CD4-positive, alpha-beta T cell treated with Interleukin-4 for 1 hour (primary cell): ENCODE measurements at regions not wholly inside any gene's neighbourhood (a gene's known extent, or its start where the extent isn't known, plus 50 kb on each side); places are given as distances from the start of the nearest gene placed in this dataset.

Experiments
- DNase-seq, 2 donors: peaks; one replicate each; pipeline ENCODE4 v3.0.0-alpha.2; 2020 to 2022

DNA sequence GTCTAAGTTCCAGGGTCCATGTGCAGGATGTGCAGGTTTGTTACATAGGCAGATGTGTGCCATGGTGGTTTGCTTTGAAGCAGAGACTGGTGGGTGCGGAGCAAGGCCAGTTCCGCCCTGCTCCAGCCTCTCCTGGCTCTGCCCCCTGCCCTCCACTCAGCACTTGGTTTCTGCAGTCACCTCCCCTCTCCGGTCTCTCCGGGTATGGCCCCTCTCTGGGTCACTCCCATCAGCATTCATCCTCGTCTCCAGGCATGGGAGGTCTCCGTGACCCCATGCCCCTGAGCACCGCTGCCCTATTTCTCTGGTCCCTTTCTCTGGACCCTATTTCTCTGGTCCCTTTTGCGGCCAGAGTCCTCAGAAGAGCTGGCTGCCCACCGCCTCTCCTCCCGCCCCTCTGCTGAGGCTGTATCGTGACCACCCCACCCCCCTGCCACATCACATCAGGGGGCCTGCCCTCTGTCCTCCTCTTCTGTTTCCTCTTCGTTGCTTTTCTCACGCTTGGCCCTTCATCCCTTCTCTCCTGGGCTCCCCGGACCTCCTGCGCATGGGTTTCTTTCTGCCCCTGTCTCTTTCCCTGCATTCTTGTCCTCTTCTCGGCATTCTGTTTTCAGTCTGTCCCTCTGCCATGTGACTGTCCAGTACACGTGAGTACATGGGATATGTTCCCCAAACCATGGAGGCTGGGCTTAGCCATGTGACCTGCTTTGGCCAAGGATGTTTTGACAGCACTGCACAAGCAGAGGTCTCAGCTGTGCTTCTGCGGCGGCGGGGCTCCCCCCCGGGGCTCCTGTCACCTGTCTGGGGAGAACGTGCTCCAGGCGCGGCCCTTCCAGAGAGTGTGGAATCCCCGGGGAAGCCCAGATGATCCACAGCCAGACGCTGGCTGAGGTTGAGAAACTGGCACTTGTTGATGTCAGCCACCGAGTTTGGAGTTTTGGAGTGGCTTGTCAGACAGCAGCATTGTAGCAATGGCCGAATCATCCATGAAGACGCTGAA, 54.4 kb upstream of the C1orf174 start:
- DNase-seq, result no peak

DNA sequence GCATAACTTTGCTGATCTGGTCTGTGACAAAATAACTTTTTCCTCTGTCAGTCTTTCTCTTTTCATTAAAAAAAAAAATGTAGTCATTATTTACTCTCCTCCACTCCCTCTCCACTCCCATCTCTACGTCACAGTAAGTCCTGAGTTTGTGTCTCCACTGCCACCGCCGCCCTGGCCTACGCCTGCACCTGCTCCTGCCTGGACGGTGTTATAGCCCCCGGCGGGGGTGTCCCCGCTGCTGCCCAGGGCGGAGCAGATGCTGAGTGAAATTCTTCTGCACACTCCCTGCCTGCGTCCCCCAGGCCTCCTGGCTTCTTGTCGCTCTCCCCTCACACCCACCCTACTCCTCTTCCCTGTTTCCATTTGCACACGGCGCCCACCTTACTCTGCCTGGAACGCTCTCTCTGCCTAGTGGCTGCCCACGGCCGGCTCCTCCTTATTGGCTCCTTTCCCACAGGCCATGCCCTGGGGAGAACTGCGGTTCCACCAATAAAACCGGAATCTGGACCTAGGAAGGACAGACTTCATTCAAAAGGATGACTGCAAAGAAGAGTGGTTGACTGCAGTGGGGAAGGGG, 55.2 kb upstream of the C1orf174 start:
- DNase-seq, result no peak

DNA sequence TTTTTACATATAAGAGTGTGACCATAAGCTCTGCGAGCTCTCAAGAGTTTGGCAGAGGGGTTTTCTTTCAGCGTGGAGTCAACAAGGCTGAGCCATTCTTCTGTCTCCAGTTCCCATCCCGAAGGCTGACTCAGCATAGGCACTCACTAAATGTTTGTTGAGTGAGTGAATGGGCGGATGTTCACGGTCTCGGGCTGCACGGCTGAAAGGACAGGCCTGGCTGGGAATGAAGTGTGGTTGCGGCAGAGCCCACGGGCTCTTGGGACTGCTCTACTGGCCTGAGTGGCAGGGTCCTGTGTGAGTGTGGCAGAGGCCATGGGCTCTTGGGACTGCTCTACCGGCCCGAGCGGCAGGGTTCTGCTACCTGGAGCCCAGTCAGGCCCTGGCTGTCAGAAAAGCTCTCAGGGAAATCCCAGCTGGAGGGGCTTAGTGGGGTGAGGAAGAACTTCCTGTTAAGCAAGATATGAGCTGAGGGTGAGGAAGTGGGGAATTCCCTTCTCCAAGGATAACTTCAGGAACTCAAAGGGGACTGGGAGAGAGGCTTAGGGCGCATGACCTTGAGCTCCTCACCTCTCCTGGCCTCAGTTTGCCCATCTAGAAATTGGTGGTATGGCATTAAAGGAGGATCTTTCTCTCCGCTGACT, 56.6 kb upstream of the C1orf174 start:
- no peak for DNase-seq

DNA sequence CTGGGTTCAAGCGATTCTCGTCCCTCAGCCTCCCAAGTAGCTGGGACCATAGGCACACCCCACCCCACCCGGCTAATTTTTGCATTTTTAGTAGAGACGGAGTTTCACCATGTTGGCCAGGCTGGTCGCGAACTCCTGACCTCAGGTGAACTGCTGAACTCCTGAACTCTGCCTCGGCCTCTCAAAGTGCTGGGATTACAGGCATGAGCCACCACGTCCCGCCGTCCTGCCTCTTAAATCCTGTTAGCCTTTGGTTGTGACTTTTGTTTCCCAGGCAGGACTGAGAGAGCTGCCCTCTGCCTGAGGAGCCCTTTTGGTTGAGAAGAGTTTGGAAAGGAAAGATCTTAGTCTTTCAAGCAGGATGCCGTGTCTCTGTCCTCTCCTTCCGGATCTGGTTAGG, 59.3 kb upstream of the C1orf174 start:
- DNase-seq, result no peak

DNA sequence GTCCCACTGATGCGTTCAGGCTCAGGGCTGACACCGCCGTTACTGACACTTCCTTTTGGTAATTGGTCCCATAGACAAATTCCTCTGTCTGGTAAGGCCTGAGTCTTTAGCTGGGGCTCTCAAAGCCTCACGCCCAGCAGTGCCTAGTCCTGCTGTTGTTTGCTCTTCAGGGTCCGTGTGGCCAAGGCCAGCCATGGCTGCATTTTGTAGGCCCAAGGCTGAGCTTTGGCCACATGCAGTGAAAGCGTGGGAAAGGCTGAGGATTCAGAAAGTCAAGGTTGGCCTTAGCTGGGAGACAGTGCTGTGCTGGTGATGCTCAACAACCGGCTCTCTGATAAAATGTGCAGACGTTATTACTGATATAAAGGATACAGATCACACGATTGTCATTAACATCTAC, 63.5 kb upstream of the C1orf174 start:
- no peak for DNase-seq

DNA sequence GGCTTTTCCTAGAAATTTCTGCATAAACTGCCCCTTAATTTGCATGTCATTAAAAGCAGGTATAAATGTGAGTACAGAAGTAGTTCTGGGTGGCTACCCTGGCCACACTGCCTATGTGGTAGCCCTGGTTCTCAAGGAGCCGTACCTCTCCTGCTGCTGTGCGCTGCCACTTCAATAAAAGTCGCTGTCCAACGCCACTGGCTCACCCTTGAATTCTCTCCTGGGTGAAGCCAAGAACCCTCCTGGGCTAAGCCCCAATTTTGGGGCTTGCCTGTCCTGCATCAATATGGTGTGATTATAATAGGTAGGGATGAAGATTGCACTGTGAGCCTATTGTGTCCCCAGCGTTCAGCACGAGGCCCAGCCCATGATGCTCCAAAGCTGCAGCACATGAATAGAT, 65.6 kb upstream of the C1orf174 start:
- no peak for DNase-seq

DNA sequence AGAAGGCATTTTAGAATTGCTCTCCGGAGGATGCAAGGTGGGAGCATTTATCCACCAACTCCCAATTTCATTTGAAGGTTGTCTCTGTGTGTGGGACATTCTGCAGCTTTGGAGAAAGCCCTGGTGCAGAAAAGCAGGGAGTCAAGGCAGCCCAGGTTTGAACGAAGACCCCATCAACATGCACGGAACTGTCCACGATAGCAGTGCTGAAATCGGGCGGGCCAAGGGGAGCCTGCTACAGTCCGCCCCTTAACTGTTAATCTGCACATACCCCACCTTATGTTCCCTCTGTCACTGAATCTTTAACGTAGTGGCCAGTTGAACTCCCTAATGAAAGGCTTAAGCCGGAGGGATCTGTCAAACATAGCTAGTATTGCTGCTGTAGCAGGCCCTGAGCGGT, 68.8 kb upstream of the C1orf174 start:
- DNase-seq, result no peak

DNA sequence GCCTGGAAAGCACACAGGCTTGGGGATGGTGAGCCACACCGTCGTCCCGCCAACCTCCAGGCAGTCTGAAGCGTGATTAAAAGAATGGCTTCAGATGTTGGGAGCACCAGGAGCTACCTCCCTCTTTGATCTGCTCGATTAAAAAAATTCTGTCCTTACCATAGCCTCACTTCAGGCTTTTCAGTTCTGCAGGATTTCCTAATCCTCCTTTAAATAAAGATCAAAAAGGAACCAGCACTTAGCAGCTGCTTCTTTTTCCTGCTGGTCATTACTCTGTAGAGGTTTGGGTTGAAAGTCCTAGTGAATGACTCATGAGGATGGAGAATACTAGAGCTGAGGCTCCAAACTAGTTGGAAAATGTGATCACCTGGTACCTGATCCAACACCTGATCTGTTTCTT, 71.9 kb upstream of the C1orf174 start:
- no peak for DNase-seq

DNA sequence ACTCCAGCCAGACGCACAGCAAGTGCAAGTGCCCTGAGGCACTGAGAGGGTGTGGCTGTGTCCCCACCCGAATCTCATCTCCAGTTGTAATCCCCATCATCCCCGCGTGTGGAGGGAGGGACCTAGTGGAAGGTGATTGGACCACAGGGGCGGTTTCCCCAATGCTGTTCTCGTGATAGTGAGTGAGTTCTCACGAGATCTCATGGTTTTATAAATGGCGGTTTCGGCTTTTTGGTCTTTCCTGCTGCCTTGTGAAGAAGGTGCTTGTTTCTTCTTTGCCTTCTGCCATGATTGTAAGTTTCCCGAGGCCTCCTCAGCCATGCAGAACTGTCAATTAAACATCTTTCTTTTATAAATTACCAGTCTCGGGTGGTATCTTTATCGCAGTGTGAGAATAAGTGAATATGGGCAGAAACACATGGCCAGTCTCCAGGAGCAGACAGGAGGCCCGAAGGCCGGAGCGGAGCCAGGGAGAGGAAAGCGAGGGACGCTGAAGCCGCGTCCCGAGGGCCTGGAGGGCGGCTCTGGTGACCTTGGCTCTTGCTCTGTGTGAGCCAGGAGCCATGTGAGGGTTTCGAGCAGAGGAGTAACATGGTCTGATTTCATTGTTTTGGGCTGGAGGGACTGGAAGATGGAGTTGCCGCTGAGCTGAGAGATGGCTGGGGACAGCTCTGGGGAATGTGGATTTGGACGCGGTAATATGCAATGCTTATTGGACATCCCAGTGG, 76.0 kb upstream of the C1orf174 start:
- DNase-seq, result no peak

DNA sequence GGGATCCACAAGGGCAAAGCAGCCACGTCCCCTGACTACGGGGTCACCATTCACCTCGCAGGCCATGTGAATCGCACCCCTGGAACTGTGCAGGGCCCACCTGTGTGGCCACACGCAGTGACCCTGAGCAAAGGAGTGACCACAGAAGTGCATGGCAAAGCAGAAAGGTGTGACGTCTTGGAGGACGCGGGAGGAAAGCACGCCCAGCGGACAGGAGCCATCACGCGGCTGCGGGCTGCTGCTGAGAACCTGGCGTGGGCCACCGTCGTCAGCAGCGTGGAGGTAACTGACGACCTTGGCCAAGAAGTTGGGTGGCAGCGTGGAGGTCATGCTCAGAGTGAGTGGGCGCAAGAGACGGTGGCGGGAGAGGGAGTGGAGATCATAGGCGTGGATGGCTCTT, 76.7 kb upstream of the C1orf174 start:
- DNase-seq, result no peak

DNA sequence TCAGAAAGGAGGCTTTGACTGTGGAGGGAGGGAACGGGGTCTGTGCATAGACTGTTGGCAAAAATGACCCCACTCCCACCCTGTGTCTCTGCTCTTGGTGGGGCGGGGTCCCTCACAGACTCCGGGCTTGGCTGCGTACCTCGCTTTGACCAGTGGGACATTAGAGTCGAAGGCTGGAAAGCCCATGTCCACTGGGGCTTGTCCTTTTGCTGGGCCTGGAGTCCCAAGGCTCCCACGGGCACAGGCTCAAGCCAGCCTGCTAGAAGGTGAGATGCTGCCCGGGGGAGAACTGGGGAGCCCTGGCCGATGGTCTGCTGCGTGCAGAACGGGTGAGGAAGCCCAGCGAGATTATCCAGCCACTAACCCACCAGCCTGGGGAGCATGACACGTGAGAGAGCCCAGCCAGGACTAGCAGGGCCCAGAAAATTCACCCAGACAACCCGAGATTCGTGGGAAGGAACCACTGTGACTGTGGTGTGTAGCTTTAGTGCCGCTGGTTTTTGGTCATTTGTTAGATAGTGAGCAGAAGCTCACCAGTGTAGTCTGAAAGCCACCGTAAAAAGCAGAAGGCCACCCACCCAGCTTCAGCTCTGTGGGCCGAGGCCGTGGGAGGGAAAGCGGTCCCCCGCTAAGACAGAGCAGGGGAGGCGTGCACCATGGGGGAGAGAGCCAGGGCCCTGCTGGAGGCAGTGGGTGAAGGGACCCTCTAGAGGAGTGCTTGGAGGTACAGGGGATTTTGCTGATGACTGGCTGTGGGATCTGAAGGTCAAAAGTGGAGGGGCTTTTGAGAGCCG, 78.3 kb upstream of the C1orf174 start:
- DNase-seq, result no peak

DNA sequence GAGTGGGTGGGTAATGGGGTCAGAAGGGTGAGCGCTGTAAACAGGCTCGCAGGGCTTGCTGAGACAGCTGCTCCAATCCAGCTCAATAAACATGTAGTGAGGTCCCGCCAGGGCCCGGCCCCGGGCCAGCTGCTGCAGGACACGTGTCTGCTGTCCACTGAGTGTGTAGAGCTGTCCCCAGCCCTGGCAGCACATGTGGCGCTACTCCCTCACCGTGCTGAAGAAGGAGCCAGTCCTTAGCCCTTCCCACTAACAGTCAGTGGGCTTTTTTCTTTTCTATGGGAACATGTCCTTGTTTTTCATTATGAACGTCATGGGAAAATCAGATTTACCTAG, 78.9 kb upstream of the C1orf174 start:
- DNase-seq, result no peak

DNA sequence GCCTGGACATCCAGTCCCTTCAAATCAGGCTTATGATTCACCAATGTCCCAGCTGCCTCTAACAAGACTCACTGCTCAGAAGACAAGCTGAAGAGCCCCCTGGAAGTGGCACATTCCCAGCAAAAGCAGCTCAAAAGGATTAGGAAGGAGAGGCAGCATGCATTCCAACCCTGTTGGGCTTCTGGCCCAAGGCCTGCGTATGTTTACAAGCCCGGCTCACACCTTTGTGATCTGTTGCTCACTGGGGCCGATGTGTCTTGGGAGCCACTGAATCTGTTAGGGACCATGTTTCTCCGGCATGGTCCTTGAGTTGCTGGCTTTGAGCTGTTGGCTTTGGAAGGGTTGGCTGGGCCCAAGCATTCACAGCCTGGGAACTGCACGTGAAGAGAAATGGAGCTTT, 81.2 kb upstream of the C1orf174 start:
- no peak for DNase-seq

DNA sequence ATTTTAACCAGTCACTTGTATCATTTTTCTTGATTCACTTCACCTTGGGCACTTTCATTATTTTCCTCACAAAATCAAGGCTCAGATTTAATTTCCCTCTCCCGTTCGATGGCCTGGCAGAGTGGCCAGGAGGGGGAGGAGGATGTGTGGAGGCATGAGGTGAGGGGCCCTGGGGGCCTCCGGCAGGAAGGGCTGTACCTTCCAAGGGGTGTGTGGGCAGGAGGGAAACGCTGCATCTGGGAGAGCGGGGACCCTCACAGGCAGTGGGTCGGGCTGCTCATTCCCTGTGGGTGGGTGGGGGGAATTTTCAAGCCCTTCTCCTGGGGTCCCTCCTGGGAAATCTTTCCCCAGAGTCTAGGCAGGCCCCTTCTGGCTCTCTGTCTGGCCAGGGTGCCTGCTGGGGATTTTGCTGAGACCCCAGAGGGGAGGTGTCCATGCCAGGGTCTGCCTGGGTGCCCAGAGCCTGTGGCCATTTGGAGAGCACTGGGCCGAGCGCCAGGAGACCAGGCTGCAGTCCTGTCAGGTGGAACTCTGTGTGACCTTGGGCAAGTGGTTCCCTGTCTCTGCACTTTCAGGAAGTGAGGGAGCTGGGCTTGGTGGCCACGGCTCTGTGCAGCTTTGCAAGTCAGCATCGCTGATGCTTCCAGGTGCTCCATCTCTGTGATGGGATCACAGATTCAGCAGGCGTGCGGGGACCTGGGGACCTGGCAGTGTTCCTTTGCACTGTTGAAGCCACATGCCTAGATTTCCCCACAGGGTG, 81.9 kb upstream of the C1orf174 start:
- no peak for DNase-seq

DNA sequence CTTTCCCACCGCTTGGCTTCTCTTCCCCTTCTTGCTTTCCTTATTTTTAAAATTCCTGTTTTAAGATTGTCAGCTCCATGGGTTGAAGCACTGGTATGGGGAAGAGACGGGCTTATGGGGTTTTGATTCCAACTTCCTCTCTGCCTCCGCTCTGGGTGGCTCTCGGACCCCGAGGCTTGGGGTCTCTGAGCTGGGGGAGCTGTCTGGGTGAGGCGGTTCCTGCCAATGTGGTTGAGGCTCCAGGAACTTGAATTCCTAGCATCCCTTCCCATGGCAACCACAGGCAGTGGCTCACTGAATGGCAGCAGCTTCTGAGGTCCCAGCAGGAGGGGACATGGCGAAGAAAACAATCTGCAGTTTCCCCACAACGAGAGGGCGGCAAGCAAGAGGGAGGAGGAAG, 83.1 kb upstream of the C1orf174 start:
- DNase-seq, result no peak

DNA sequence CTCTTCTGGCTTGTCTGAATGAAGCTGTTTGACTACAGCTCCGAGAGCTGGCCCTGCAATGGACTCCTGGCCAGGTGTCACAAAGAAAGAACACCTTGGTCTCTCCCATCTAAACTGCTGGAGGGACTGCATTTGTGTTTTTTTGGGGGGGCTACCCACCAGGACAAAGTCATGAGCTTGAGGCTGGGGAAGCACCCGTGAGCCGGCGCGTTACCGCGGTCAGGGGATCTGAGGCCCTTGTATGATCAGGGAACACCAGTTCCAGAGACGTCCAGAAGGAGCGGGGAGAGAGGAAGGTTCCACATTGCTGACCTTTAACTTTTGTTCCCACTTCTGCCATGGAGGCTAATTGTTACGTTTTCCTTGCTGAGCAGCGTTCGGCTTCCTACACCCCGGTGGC, 84.5 kb upstream of the C1orf174 start:
- DNase-seq, result no peak

DNA sequence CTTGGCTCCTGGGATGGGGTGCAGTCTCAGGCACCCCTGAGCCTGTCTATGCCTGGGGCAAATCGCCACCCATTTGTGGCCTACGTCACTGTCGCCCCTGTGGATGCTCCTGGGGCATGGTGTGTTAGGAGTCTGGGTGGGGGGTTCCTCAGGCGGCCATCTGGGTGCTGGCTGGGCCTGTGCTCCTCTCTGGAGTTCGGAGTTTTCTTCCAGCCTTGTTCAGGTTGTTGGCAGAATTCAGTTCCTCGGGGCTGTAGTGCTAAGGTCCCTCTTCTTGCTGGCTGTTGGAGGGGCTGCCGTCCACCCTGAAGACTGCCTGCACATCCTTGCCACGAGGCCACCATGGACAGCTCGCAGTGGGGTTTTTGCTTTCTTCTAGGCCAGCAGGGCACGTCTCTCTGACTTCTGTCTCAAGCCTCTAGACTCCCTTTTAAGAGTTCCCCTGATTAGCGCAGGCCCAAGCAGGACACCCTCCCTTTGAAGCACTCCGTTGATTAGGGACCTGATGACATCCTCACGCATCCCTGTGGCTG, 86.7 kb upstream of the C1orf174 start:
- DNase-seq, result no peak

DNA sequence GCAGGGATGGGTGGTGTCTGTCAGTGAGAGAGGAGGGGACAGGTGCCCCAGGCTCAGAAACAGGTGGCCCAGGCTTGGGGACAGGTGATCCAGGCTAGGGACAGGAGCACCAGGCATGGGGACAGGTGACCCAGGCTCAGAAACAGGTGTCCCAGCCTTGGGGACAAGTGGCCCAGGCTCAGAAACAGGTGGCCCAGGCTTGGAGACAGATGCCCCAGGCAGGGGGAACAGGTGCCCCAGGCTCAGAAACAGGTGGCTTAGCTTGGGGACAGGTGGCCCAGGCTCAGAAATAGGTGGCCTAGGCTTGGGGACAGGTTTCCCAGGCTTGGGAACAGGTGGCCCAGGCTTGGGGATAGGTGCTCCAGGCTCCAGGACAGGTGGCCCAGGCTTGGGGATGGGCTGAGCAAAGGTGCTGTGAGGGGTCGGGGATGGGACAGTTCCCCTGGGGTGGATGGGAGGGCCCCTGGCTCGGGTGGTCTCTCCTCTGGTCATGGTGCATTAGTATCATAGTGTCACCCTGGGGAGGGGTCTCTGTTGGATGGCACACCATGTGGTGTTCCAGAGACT, 87.7 kb upstream of the C1orf174 start:
- DNase-seq, result no peak

DNA sequence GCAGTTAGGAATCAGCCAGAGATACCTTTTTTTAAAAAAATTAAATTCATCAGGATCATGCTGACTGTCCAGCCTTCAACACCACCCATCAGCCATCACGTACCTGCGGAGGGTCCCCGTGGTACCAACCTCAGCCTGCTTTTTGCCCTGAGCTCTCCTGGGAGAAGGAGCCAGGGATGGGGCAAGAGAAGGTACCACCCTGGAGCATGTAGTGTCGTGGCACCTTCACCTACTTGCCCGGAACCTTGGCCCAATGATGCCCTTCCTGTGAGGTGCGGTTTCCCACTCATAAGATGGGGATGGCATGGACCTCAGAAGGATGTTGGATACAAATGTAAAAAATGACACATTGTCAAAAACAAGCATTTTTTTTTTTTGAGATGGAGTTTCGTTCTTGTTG, 88.4 kb upstream of the C1orf174 start:
- no peak for DNase-seq

DNA sequence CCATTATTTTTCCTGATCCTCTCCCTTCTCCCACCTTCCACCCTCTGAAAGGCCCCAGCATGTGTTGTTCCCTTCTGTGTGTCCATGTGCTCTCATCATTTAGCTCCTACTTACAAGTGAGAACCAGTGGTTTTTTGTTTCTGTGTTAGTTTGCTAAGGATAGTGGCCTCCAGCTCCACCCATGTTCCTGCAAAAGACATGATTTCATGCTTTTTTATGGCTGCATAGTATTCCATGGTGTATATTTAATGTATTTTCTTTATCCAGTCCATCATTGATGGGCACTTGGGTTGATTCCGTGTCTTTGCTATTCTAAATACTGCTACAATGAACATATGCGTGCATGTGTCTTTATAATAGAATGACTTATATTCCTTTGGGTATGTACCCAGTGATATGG, 89.4 kb upstream of the C1orf174 start:
- no peak for DNase-seq

DNA sequence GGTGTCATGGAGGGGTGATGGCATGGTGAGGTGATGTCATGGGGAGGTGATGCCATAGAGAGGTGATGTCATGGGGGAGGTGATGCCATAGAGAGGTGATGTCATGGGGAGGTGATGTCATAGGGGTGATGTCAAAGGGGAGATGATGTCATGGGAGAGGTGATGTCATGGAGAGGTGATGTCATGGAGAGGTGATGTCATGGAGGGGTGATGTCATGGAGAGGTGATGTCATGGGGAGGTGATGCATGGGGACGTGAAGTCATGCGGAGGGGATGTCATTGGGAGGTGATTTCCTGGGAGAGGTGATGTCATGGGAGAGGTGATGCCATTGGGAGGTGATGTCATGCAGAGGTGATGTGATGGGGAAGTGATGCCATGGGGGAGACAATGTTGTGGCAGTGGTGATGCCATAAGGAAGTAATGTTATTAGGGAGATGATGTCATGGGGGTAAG, 92.1 kb upstream of the C1orf174 start:
- DNase-seq, result no peak
